Mesendoderm (in vitro differentiated cells): ENCODE measurements at regions not wholly inside any gene's neighbourhood (a gene's known extent, or its start where the extent isn't known, plus 50 kb on each side); places are given as distances from the start of the nearest gene placed in this dataset.

Source experiments
- DNase-seq: peaks from one replicate; pipeline ENCODE4 v3.0.0; 2013
- H2AK5ac ChIP-seq: 2 replicates; pipeline ENCODE4 v1.6.1; 2013; ENCODE audit warnings: low read length, inconsistent platforms
- H2BK120ac ChIP-seq: 2 replicates; pipeline ENCODE4 v1.6.1; 2013; ENCODE audit warnings: low read depth, mild to moderate bottlenecking, low read length, moderate library complexity, mixed read lengths
- H2BK15ac ChIP-seq: replicated peaks from 2 replicates; pipeline ENCODE4 v1.6.1; 2013; ENCODE audit warnings: low read depth, mild to moderate bottlenecking, moderate library complexity
- H2BK5ac ChIP-seq: 2 replicates; pipeline ENCODE4 v1.6.1; 2013; ENCODE audit warnings: low read length, inconsistent platforms
- H3K18ac ChIP-seq: 2 replicates; pipeline ENCODE4 v1.6.1; 2013; ENCODE audit warnings: mild to moderate bottlenecking, low read length, mixed read lengths
- H3K23ac ChIP-seq: one replicate; pipeline ENCODE4 v1.6.1; 2013; ENCODE audit warnings: low read length
- H3K27ac ChIP-seq: 2 replicates; pipeline ENCODE4 v1.5.1; 2013; ENCODE audit warnings: low read depth, mild to moderate bottlenecking, inconsistent platforms, low read length, moderate library complexity
- H3K27me3 ChIP-seq: 2 replicates; pipeline ENCODE4 v1.6.1; 2013; ENCODE audit warnings: low read length, control low read depth, mild to moderate bottlenecking, inconsistent platforms; ENCODE audit not compliant: insufficient read depth, poor library complexity
- H3K36me3 ChIP-seq: 2 replicates; pipeline ENCODE4 v1.6.1; 2013; ENCODE audit warnings: low read length, inconsistent platforms; ENCODE audit not compliant: control insufficient read depth, insufficient read depth
- H3K4ac ChIP-seq: one replicate; pipeline ENCODE4 v1.6.1; 2013; ENCODE audit warnings: low read depth, mild to moderate bottlenecking, low read length, moderate library complexity
- H3K4me1 ChIP-seq: 2 replicates; pipeline ENCODE4 v1.6.1; 2013; ENCODE audit warnings: low read depth, low read length, inconsistent platforms; ENCODE audit not compliant: control insufficient read depth
- H3K4me2 ChIP-seq: 2 replicates; pipeline ENCODE4 v1.6.1; 2013; ENCODE audit warnings: low read length
- H3K4me3 ChIP-seq: 2 replicates; pipeline ENCODE4 v1.5.1; 2013; ENCODE audit warnings: mild to moderate bottlenecking, low read length
- H3K56ac ChIP-seq: one replicate; pipeline ENCODE4 v1.6.1; 2013; ENCODE audit warnings: low read length
- H3K79me1 ChIP-seq: 2 replicates; pipeline ENCODE4 v1.6.1; 2013; ENCODE audit warnings: low read length, inconsistent platforms
- H3K79me2 ChIP-seq: 2 replicates; pipeline ENCODE4 v1.6.1; 2013; ENCODE audit warnings: mild to moderate bottlenecking, low read length; ENCODE audit not compliant: control insufficient read depth, insufficient read depth
- H3K9ac ChIP-seq: 2 replicates; pipeline ENCODE4 v1.6.1; 2013; ENCODE audit warnings: low read length, inconsistent platforms
- H4K5ac ChIP-seq: one replicate; pipeline ENCODE4 v1.6.1; 2013; ENCODE audit warnings: low read length
- H4K8ac ChIP-seq: one replicate; pipeline ENCODE4 v1.6.1; 2013; ENCODE audit warnings: low read depth, mild to moderate bottlenecking, control low read depth, low read length, moderate library complexity
- WGBS: extraction: QIAGEN DNeasy Blood & Tissue Kit; methylation state at CpG from one replicate; pipeline ENCODE4 v1.1.7; 2013; ENCODE audit warnings: low lambda C conversion rate, missing lambda C conversion rate; ENCODE audit not compliant: insufficient coverage; ENCODE audit errors: extremely low coverage; 5-methylcytosine and 5-hydroxymethylcytosine counted together

DNA sequence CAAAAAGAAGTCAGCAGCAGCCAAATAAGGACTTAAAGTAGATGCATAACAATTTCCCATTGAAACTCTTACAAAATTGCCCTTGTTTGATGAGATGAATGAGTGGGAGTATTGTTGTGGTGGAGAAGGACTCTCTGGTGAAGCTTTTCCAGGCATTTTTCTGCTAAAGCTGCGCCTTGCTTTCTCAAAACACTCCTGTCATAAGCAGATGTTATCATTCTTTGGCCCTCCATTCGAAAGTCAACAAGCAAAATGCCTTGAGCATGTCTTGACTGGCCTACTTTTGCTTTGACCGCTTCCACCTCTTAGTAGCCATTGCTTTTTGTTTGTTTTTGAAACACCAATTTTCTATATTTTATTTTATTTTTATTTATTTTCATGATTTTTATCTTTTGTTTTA lies 340.9 kb upstream of the FGF13 start:
- Histone ChIP-seq H2AK5ac (no peak overlapping the region), H3K27me3 (no peaks in the 10 kb centered on the region), H2BK5ac (no peak overlapping the region), H3K36me3 (no peaks in the 10 kb centered on the region), H3K27ac (no peak overlapping the region), H3K4ac (no peak overlapping the region), H3K9ac (no peak overlapping the region), H2BK15ac (no peak overlapping the region), H3K56ac (no peak overlapping the region), H3K79me1 (no peaks in the 10 kb centered on the region), H3K4me1 (no peaks in the 10 kb centered on the region), H3K79me2 (no peaks in the 10 kb centered on the region), H3K4me2 (no peak overlapping the region), H4K5ac (no peak overlapping the region), H4K8ac (no peak overlapping the region), H2BK120ac (no peak overlapping the region), H3K23ac (no peak overlapping the region), H3K18ac (no peak overlapping the region), H3K4me3 (no peak overlapping the region)
- no CpG with 5 or more reads among the region's 3 CpGs for WGBS
- no peak for DNase-seq

DNA sequence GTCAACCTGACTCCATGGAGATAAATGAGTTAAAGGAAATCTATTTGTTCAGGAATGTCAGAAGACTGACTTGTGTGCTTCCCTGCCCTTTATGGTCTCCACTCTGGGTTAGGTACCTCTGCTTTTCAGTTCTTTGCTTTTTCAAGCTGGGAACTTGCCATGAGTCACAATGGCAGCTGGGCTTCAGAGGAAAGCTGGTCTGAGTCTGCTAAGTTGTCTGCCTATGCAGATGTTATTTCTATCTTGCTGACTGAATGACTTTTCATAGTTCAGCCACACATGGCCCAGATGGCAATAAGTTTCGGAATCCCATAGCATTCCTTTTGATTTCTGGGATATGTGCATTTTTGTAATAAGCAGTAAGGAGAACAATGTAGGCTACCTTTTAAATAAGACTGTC lies 337.9 kb upstream of the FGF13 start:
- H3K27me3 ChIP-seq, result no peaks in the 10 kb centered on the region
- no peak overlapping the region for H2BK15ac ChIP-seq
- no peak overlapping the region for H3K56ac ChIP-seq
- H3K36me3 ChIP-seq, result no peaks in the 10 kb centered on the region
- no peak overlapping the region for H3K4ac ChIP-seq
- H3K23ac ChIP-seq, result no peak overlapping the region
- no peak overlapping the region for H3K4me3 ChIP-seq
- H3K18ac ChIP-seq, result no peak overlapping the region
- H2BK120ac ChIP-seq, result no peak overlapping the region
- no CpG with 5 or more reads among the region's 1 CpG for WGBS
- H4K5ac ChIP-seq, result no peak overlapping the region
- no peaks in the 10 kb centered on the region for H3K4me1 ChIP-seq
- no peak overlapping the region for H3K9ac ChIP-seq
- H3K4me2 ChIP-seq, result no peak overlapping the region
- H3K27ac ChIP-seq, result no peak overlapping the region
- no peak overlapping the region for H2AK5ac ChIP-seq
- no peaks in the 10 kb centered on the region for H3K79me1 ChIP-seq
- no peak overlapping the region for H4K8ac ChIP-seq
- no peaks in the 10 kb centered on the region for H3K79me2 ChIP-seq
- H2BK5ac ChIP-seq, result no peak overlapping the region
- DNase-seq, result peak; percentile 1

GRCh38 chrX:139044680-139045079 lies 333.2 kb upstream of the FGF13 start:
- WGBS, result no CpG with 5 or more reads among the region's 6 CpGs
- Histone ChIP-seq H3K79me1 (no peaks in the 10 kb centered on the region), H3K4me1 (no peaks in the 10 kb centered on the region), H3K27me3 (no peaks in the 10 kb centered on the region), H2BK15ac (no peak overlapping the region), H4K8ac (no peak overlapping the region), H3K23ac (no peak overlapping the region), H2BK5ac (no peak overlapping the region), H3K4me2 (no peak overlapping the region), H3K27ac (no peak overlapping the region), H2AK5ac (no peak overlapping the region), H3K36me3 (no peaks in the 10 kb centered on the region), H3K79me2 (no peaks in the 10 kb centered on the region), H3K9ac (no peak overlapping the region), H3K4ac (no peak overlapping the region), H3K56ac (no peak overlapping the region), H4K5ac (no peak overlapping the region), H2BK120ac (no peak overlapping the region), H3K4me3 (no peak overlapping the region), H3K18ac (no peak overlapping the region)
- no peak for DNase-seq

- Histone ChIP-seq H2BK120ac (no peak overlapping the region), H2AK5ac (no peak overlapping the region), H3K4me1 (no peaks in the 10 kb centered on the region), H3K18ac (no peak overlapping the region), H4K8ac (no peak overlapping the region), H4K5ac (no peak overlapping the region), H3K36me3 (no peaks in the 10 kb centered on the region), H2BK15ac (no peak overlapping the region), H3K56ac (no peak overlapping the region), H3K27me3 (no peaks in the 10 kb centered on the region), H3K79me2 (no peaks in the 10 kb centered on the region), H3K9ac (no peak overlapping the region), H3K4me2 (no peak overlapping the region), H3K27ac (no peak overlapping the region), H2BK5ac (no peak overlapping the region), H3K79me1 (no peaks in the 10 kb centered on the region), H3K4ac (no peak overlapping the region), H3K4me3 (no peak overlapping the region), H3K23ac (no peak overlapping the region)
- no peak for DNase-seq
Observed at GRCh38 chrX:139039041-139039440, 327.5 kb upstream of the FGF13 start.

DNA sequence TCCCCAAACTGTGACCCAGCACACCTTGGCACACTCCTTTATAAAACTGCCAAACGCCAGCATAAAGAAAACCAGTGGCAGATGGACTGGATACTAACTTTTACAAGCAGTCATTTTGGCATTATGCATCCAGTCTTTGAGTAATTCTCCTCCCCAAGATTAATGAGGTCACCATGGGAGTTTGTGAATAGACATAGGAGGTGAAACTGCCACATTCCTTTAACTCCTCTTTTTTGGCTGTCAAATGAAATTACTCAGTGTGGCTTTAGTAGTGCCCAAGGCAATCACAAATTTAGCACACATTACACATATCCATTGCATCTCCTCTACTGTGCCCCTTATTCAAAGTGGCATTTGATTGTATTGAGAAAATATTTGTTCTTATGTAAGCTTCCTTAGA lies 315.3 kb upstream of the FGF13 start:
- Histone ChIP-seq H3K4me1 (no peaks in the 10 kb centered on the region), H3K18ac (no peak overlapping the region), H3K56ac (no peak overlapping the region), H3K23ac (no peak overlapping the region), H2BK5ac (no peak overlapping the region), H4K5ac (no peak overlapping the region), H3K27me3 (no peaks in the 10 kb centered on the region), H2BK120ac (no peak overlapping the region), H3K9ac (no peak overlapping the region), H3K4ac (no peak overlapping the region), H3K36me3 (no peaks in the 10 kb centered on the region), H3K79me1 (no peaks in the 10 kb centered on the region), H2BK15ac (no peak overlapping the region), H2AK5ac (no peak overlapping the region), H3K27ac (no peak overlapping the region), H4K8ac (no peak overlapping the region), H3K4me3 (no peak overlapping the region), H3K79me2 (no peaks in the 10 kb centered on the region), H3K4me2 (no peak overlapping the region)
- DNase-seq, result no peak
- WGBS, result no CpG with 5 or more reads among the region's 1 CpG

DNA sequence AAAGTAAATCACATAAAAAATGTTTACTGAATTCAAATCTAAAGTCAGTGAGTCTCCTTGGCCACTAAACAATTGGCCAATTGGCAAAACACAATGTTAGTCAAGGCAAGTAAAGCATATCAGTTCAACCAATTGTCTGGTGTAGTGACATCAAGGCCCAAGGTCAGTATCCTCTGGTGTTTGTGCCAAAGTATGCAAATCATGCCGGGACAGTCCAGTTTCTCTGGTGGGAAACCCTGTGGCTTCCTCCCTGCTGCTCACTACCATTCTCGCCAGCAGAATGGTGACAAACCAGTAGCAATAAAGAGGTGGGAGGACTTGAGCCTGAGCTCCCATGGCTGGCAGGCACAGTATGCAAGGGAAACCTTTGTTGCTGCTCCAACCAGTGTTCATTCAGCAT lies 314.9 kb upstream of the FGF13 start:
- Histone ChIP-seq H4K5ac (no peak overlapping the region), H3K79me2 (no peaks in the 10 kb centered on the region), H3K36me3 (no peaks in the 10 kb centered on the region), H3K4ac (no peak overlapping the region), H3K23ac (no peak overlapping the region), H2BK120ac (no peak overlapping the region), H2BK15ac (no peak overlapping the region), H3K18ac (no peak overlapping the region), H3K4me1 (no peaks in the 10 kb centered on the region), H3K79me1 (no peaks in the 10 kb centered on the region), H3K9ac (no peak overlapping the region), H2AK5ac (no peak overlapping the region), H3K4me2 (no peak overlapping the region), H4K8ac (no peak overlapping the region), H3K27me3 (no peaks in the 10 kb centered on the region), H3K27ac (no peak overlapping the region), H2BK5ac (no peak overlapping the region), H3K4me3 (no peak overlapping the region), H3K56ac (no peak overlapping the region)
- no peak for DNase-seq
- no CpG with 5 or more reads among the region's 2 CpGs for WGBS
